Activated CD4-positive, alpha-beta T cell treated with anti-CD3 and anti-CD28 coated beads for 24 hours (primary cell): ENCODE measurements at regions not wholly inside any gene's neighbourhood (a gene's known extent, or its start where the extent isn't known, plus 50 kb on each side); places are given as distances from the start of the nearest gene placed in this dataset.
"Not testable (repeated sequence)": the region's sequence is repeated elsewhere in the genome, so short reads cannot be mapped to it uniquely, and the experiment has no call there.

Experiments used
- DNase-seq, 2 donors: peaks; one replicate each; pipeline ENCODE4 v3.0.0-alpha.2; 2020; ENCODE audit warnings: low read depth in 2 of 2

DNA sequence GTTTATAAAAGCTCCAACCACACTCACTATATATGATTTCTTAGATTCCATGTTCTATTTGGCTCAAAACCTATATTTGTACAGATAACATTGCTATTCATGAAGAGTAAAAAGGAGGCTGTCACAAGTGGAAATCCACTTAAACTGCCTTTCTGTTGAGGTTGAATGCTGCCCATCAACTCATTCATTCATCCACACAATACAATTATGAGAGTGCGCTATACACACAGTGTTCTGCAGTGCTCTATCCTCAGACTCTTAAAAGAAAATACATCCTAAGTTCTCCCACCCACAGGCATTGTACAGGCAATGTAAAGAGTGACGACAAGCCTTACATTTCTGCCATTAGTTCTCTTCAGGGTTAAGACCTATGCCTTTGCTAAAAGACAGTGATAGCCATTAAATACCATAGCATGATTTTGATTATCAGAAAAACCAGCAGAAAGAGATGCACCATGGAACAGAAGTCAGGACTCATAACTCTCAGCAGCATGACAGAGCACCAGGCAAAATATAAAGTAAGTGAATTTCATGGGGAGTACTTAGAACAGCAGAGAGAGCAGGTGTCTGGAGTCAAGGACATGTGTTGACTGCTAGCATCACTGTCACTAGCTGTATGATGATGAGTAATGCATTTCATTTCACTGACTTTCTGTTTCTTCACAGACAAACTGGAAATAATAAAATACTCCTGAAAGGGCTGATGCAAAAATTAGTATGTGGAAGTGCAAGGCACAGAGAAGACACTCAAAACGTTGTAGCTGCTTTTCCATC is 218.0 kb downstream of the RBM26 start:
- no peak for DNase-seq

DNA sequence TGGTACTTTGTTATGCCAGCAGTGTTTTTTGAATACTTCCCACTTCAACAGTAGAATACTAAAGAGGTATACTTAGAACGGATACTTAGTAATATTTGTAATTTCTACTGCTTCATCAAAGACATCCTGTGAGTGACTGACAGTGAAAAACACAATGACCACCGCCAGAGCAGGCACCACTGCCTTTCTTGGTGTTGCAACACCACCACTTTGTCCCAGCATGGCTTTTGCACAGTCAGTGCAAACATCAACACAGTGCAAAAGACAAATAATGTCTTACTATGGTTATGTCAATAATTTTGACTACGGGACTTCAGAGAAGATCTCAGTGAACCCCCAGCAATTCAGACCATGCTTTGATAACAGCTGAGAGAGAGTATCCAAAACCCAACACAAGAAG is 220.5 kb downstream of the RBM26 start:
- DNase-seq: no peak

DNA sequence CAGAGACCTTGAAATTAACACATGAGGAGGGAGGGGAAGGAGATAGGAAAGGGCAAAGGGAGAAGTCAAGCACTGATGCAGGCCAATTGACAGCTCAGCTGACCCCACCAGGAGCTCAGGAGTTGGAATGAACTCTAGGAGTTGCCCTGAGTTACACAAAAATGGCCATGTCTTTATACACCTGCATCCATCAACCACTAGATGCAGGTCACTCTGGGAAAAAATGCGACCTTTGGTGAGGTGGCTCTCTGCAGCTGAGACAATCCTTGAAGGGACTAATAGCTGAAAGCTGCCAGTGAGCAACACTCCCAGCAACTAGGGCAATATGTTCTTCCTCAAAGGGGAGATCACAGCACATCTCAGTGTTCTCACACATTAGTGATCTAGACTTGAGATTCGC is 222.8 kb downstream of the RBM26 start:
- no peak for DNase-seq

- not testable (repeated sequence) for DNase-seq
Measured at GRCh38 chr13:79173691-79174090, 232.4 kb downstream of the RBM26 start.

- not testable (repeated sequence) for DNase-seq
Measured at GRCh38 chr13:79172924-79173323, 233.1 kb downstream of the RBM26 start.

DNA sequence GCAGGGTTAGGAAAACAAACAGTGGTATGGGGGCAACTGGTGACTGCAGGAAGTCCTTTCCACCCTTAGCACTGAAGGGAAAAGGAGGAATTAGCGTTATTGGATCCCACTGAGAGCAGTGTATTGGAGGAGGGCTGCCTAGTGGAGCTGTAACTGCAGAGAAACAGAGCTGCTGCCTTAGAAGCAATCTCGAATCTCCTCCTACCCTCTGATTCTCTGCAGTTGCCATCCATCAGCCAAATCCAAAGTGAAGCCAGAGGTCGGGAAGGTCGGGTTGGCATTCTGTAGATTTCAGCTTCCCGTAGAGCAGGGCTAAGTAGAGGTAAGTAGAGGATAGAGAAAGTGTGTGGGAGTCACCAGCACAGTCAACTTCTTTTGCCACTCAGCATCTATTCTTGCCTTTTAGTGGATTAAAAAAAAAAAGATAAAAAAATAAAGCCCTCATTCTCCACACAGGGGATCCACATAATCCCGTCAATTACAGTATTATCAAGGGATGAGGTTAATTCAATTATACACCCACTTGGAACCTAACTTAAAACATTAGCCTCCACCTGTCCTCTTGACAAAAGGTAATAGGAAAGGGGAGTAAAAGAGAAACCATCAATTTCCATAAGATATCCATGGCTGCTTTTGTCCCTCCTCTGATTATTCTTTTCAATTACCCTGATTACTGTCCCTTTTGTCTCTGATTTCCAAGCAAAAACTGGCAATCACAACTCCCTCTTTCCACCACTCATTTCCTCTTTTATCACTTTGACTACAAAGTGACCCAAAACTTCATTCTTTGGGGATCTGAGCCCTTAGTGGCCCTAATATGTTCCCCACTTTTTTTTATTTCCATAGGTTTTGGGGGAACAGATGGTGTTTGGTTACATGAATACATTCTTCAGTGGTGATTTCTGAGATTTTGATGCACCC is 234.7 kb downstream of the RBM26 start:
- DNase-seq: no peak

GRCh38 chr13:79160818-79161217 is 245.2 kb downstream of the RBM26 start:
- no peak for DNase-seq

DNA sequence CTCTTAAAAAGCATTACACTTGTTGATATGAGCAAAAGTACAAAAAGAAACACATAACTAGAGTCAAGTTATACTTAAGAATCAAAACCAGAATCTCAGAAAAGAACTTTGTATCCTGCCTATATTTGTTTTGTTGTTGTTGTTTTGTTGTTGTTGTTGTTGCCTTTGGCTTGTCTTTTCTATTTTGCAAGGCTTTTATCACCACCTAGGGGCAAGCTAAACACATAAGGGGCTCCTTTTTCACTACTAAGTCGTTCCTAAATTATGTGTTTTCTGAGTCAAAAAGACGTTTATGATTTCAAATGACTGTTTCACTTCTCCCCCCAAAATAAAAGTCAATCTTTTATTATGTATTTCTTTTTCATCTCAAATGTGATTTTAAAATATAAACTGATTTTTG is 250.2 kb downstream of the RBM26 start:
- DNase-seq: no peak

DNA sequence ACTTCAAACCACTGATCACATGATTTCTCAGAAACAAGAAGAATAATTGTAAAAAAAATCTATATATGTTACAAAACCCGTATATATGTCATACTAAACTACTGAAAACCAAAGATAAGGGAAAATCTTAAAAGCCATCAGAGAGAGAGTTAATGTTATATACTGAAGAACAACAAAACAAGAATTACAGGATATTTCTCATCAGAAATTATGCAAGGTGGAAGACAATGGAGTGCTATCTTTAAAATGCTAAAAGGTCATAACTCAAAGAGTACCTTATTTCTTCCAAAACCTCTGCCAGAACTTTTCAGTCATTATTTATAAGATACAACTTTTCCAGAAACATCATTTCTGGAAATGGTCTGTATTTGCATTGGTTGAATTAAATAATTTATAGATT is 256.8 kb downstream of the RBM26 start:
- no peak for DNase-seq

DNA sequence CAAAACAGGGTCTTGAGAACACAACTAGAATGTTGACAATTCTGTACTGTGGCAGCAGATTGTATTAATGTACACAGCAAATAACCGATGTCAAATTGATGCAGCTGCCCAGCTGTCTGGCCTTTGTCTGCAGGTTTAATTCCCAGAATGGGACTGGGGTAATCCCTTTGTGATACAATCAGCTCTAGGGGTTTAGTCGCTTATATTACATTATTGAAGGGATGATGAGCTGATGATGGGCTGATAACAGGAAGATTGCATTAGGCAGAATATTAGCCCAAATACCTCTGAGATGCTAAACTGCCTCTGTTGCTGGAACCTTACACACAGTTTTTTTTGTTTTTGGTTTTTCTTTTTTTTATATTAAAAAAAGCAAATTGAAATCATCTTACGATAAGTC is 265.0 kb downstream of the RBM26 start:
- DNase-seq: no peak

DNA sequence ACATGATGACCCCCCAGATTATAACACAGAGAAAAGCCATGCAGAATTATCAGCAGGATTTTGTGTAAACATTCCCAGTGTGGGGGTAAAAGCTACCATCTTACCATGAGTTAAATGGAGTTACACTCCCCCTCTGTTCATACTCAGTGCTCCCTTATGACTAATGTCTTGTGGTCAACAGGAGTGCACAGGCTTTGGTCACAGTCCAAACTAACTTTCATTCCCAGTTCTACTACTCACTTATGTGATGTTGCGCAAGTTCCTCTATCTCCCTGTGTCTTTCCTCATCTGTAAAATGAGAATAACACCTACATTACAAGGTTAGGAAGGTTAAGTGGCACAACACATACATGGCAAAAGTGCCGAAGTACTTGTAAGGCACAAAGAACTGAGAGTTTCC is 277.9 kb downstream of the RBM26 start:
- no peak for DNase-seq

- DNase-seq: no peak
Measured at GRCh38 chr13:79126706-79127105, 279.3 kb downstream of the RBM26 start.

DNA sequence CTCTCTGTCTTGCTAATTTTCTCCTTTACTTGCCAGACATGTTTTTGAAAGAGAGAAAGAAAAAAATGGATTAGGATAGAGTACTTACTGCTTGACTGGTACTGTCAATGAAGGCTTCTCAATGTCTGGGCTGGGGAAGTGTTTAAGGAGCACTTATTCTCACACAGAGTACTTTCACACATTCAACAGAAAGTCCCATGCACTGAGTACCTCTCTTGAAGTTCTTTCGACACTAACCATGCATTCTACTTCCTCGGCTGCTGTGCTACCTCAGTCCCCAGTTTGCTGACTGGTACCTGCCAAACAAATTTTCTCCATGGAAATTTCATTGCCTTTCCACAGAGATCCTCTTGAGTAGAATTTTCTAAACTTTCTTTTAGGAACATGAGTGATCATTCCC is 281.9 kb downstream of the RBM26 start:
- DNase-seq: no peak

GRCh38 chr13:79121286-79121685 is 284.8 kb downstream of the RBM26 start:
- no peak for DNase-seq

DNA sequence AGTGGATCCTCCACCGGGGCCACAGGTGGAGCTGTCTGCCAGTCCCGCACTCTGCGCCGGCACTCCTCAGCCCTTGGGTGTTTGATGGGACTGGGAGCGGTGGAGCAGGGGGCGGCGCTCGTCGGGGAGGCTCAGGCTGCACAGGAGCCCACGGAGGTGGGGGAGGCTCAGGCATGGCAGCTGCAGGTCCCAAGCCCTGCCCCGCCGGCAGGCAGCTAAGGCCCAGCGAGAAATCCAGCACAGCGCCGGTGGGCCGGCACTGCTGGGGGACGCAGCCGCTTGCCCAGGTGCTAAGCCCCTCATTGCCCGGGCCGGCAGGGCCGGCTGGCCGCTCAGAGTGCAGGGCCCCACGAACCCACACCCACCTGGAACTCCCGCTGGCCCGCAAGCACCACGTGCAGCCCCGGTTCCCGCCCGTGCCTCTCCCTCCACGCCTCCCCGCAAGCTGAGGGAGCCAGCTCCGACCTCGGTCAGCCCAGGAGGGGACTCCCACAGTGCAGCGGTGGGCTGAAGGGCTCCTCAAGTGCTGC is 286.4 kb downstream of the RBM26 start:
- no peak for DNase-seq

DNA sequence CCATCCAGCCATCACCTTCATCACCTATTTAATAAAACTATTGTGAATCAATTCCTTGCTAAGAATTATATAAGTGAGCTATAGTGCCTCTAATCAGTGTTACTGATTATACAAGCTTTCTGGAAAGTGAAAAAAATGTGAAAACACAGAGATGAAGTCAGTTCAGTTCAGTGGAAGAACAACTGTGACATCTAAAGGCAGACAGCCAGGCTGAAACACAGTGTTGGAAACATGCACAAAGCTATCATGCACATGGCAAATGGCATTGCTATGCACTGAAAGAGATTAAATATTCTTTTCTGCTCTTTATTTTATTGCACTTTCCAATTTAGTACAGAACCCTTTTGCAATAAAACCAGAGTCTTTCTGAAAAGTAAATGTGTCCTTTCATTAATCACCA is 294.0 kb downstream of the RBM26 start:
- DNase-seq: no peak

DNA sequence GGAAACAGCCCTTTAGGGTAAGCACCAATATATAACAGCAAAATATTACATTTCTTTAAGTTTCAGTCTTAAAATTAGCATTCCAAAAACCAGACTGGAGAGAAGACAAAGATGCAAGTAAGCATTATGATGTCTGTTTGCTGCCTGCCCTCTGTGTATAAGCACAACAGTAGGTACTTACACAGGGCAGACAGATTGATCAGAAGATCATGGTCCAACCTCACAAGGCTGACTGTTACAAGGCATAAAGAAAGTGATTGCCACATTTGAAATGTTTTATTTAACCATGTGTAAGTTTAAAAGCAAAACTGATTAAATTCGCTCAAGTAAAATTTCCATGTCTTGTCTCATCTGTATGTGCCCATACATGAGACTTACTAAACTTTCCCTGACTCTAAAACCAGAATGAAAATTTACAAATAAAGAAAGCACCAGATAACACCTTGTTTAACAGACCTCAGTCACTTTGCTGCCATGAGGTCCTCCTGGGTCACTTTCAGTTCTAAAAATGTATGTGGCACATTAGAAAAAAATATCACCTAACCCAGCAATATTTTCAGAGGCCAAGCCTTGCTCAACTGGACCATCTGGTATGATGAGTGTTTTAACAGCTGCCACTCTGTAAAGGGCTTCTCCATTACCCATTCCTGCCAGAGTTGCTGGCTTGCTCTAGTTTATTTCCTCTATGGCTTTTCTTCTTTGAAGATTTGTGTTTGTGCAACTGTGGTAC is 297.0 kb downstream of the RBM26 start:
- DNase-seq: no peak

- DNase-seq: no peak
Measured at GRCh38 chr13:79098596-79098995, 307.5 kb downstream of the RBM26 start.

GRCh38 chr13:79097201-79097600 is 308.9 kb downstream of the RBM26 start:
- no peak for DNase-seq

DNA sequence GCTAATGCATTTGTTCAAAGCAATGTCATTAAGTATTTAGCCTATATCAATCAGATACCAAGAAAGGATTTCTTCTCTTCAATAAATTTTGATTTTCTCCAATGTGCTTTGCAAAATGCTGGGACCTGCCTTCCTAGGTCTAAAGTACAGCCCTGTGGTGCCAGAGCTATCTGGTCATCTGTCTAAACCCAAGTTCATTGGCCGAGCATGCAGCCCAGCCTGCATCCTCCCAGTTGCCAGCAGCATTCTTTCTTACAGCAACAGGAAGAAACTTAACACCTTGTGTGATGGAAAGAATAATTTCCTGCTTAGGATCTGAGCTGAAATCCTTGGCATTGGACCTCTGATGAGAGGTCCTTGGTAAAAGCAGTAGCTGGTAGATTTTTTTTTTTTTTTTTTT is 310.0 kb downstream of the RBM26 start:
- DNase-seq: no peak

DNA sequence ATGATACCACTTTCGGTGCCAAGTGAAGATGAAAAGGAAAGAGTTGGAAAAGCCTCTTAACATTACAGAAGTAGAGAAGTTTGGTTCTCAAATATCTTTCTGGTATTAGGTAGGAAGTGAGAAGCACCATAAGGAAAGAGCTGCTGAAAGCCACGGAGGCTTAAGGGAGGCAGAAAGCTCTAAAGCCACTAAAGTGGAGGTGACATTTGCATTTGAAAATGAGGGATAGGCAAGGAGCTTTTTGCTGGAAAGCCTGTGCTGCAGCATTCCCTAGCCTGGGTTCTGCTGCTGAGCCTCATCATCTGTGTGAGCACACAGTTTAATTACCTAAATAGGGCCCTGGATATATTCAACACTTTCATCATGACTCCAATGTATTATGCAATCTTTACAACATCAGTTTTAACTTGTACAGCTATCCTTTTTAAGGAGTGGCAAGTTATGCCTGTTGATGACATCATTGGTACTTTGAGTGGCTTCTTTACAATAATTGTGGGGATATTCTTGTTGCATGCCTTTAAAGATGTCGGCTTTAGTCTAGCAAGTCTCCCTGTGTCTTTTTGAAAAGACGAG is 315.4 kb downstream of the RBM26 start:
- DNase-seq: no peak
